GM10266 (cell line): ENCODE measurements at regions not wholly inside any gene's neighbourhood (a gene's known extent, or its start where the extent isn't known, plus 50 kb on each side); places are given as distances from the start of the nearest gene placed in this dataset.

ENCODE experiments used
- DNase-seq: peaks from one replicate; pipeline ENCODE4 v3.0.0; 2012; ENCODE audit errors: extremely low spot score
- TF ChIP-seq, protein P1 (sequence below): IDR thresholded peaks from 2 replicates; pipeline ENCODE4 v1.5.1; 2012; ENCODE audit warnings: mild to moderate bottlenecking, low read depth; ENCODE audit not compliant: control insufficient read depth, insufficient read depth; ENCODE audit errors: missing control alignments

DNA sequence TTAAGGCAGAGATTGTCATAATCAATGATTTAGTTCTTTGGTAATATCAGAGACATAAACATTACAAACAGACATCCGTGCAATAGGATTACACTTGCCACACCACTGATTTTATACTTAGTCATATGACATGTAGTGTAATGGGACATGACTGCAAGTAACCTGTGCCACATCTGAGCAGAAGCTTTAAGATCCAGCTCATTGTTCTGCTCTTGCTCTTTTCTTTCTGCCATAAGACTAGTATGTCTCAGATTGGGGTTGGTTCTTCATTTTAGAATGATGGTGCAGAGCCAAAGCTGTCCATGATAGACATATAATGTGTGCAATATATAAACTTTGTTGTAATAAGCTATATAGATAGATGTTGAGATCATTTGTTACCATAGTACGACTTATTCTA lies 119.7 kb upstream of the SEMA3A start:
- no peak for DNase-seq
- TF ChIP-seq, protein P1, sequence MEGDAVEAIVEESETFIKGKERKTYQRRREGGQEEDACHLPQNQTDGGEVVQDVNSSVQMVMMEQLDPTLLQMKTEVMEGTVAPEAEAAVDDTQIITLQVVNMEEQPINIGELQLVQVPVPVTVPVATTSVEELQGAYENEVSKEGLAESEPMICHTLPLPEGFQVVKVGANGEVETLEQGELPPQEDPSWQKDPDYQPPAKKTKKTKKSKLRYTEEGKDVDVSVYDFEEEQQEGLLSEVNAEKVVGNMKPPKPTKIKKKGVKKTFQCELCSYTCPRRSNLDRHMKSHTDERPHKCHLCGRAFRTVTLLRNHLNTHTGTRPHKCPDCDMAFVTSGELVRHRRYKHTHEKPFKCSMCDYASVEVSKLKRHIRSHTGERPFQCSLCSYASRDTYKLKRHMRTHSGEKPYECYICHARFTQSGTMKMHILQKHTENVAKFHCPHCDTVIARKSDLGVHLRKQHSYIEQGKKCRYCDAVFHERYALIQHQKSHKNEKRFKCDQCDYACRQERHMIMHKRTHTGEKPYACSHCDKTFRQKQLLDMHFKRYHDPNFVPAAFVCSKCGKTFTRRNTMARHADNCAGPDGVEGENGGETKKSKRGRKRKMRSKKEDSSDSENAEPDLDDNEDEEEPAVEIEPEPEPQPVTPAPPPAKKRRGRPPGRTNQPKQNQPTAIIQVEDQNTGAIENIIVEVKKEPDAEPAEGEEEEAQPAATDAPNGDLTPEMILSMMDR = no peak

DNA sequence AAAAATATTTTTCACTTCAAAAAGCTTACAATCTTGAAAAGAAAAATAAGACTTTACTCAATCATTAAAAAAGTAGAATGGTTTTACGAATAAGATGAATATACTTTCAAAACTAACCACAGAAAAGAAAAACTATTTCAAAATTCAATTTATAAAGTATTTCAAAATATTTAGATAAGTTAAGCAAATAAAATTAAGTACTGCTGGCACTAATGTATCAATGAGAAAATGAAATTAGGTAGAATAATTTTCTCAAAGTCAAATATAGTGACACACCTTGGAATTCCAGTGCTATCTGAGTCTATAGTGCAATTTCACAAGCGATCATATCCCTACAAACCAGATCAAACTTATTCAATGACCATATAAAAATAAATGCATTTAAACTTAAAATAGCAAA lies 109.8 kb upstream of the SEMA3A start:
- TF ChIP-seq, protein P1 = no peak
- DNase-seq = no peak

DNA sequence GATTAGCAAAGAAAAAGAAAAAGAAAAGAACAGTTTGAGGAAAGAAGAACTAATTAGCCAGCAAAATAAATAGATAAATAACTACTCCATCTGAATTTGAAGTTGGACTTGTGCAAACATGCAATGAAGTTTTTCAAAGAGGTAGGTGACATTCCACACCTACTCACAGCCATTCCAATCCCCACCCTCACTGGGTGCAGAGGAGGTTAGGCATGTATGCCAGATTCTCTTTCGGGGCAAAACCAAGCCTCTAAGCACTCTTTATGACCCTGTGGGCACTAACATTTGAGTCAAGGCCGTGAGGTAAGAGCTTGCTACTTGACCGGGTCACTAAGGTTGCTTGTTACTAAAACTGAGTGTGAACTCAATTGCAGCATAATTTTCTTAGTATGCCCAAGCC lies 108.4 kb upstream of the SEMA3A start:
- DNase-seq = no peak
- TF ChIP-seq, protein P1 = no peak

DNA sequence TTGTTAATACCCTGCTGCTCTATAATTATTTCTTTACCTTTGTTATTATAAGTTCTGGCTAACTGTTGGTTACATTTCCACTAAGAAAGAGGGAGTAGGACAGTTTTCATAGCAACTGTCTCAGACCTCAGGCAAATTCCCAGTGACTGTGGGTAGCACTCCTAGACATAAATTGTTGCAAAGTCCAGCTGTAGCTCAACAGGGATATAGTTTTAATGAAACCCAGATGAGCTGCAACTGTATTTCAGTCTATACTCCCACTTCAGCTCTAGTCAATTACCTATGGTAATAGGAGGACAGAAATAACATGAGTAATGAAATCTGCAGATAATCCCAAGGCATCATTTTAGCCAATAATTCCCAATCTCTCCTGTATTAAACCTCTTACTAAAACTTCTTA lies 103.0 kb upstream of the SEMA3A start:
- DNase-seq = no peak
- TF ChIP-seq, protein P1 = no peak

DNA sequence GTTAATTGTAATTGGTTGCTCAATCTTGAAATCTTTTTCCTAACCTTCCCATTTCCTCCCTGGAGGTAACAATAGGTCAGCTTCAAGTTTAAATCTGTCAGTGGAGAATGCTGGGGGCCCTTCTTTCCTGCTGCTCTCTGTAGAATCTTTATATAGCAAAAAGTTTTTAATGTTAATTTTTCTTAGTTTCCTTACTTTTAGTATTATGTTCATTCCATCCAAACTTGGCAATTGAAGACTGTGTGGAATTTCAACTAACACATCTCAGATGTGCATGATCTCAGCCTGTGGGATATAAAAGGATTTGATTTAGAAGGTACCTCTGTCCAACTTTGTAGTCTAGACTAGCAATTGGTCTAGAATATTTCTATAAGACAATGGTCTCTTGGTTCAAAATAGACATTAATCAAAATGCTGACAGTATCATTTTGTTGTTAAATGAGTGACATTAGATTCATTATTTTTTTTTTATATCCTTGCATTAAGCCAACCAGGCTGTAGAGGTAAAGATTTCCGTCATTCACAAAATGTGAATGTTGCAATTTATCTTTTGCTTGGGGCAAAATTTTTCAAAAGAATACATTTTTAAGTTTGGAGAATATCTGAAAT lies 100.4 kb upstream of the SEMA3A start:
- no peak for DNase-seq
- TF ChIP-seq, protein P1 = no peak

DNA sequence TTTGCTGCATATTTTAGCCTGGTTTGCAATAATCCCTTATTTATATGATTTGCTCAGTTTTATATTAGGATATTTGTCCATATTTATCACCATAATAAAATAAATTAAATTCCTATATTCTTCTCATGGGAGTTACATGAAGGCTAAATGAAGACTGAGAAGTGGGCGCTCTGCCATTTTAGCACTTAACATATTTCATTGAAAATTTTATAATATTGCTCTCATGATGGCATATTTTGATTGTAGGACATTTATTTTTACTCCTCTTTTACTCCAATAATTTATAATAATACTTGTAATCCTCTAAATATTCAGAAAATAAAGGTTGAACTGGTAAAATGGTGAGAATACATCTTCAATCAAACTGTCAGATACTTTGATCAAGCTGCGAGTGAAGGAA lies 99.8 kb upstream of the SEMA3A start:
- TF ChIP-seq, protein P1 = no peak
- DNase-seq = no peak

DNA sequence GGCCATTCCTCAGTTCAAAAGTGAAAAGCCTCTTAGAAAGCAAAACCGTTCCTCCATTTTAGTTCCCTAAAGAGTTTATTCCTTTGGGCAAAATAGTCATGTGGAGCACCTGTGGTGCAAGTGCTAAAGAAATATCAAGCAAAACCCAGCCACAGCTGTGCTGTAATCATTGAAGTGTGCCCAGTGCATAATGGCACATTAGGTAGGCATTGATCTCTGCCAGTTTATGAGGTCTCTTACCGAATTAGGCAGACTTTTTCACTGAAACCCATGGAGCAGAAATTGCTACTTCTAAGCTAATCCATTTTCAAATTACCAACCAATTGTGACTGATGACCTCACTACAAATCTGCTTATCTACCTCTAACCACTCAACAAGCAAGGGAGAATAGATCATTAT lies 97.2 kb upstream of the SEMA3A start:
- TF ChIP-seq, protein P1 = no peak
- DNase-seq = no peak
